Activated T-helper 1 cell treated with anti-CD3 and anti-CD28 coated beads, Interleukin-2, amount 50 U/mL, for 16 hours (primary cell): ENCODE measurements at regions not wholly inside any gene's neighbourhood (a gene's known extent, or its start where the extent isn't known, plus 50 kb on each side); places are given as distances from the start of the nearest gene placed in this dataset.

Source experiments
- DNase-seq, 2 donors: peaks; one replicate each; pipeline ENCODE4 v3.0.0-alpha.2; 2020; ENCODE audit warnings: low read depth in 1 of 2, low spot score in 1 of 2

DNA sequence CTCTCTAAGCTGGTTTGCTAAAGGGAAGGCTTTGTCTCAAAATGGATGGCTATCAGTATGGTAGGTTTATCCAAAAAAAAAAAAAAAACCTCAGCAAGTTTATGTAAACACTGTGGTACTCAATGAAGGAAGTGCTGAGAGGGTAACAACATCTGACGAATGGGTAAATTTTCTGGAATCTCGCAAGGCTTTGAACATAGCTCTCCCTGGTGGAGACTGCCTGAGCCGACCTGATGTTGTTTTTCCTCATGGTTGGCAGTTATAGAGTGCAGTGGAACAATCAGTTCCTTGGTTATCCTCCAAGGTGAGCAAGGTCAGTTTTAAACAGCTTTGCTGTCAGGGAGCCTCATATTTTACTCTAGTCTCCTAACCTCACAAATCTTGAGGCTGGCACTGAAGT lies 94.6 kb downstream of the ZPLD1 start:
- DNase-seq: no peak

DNA sequence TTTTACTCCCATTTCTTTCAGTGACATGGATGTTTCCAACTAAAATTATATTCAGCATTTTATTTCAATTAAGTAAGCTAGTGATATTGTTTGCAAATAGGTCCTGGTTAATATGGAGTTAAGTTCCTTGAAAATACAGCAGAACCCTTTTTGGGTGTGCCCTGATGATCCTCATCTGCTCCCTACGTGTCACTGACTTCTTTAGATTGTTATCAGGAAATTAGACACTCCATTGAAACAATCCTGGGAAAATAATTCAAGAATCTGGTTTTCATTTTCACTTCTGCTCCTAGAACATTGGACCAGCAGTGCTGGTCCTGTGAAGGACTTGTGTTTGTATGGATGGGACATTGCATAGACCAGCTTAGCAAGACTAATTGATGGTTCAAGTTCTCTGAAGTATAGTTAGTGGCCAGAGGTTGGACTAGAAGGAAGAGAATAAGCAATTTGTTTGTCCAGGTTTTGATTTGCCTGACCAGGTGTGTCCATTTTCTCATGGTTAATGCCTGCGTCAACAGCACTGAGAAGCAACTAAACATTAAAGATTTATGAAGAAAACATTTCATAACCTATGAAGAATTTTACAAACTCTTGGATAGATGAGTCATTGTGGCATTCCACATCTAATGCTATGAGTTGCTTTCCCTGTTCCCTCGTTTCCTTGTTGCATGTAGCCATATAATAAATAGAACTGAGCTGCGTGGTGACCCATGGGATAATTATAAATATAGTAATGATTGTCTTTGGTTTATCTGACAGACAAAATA lies 95.8 kb downstream of the ZPLD1 start:
- no peak for DNase-seq

GRCh38 chr3:102531686-102532085 lies 96.9 kb downstream of the ZPLD1 start:
- DNase-seq: no peak

GRCh38 chr3:102532901-102533300 lies 98.1 kb downstream of the ZPLD1 start:
- DNase-seq: no peak

DNA sequence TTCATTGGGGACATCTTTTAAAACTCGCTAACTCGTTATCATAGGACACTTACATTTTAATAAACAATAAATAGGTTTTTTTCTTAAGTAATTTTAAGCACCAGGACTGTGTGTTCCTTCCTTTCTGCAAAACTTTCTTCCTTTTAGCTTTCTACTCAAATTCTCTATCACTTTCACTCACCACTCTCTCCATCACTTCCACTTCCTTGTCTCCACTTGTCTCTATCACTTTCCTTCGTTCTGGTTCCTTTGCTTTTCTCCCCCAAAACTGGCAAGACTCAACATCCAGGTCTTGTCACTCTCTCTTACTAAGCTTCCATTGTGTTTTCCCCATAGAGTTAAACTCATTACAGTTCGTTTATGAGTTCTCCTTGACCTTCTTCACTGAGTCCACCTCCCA lies 99.0 kb downstream of the ZPLD1 start:
- DNase-seq: no peak

DNA sequence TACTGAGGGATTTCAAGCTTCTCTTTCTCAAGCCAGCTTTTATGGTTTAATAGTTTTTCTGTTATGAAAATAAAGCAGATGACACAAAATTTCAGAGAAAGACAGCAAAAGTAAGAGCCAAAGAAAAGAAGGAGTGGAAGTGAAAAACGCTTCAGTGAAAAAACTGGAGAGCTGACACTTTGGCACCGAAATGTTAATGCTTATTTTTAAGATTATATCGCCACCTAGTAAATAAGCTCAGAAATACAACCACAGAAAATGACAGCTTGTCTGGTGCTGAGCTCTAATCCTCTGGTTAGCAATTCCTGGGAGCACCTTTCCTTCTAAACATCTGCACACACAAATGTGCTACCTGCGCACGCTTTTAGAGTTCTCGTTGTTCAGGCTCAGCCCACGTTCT lies 101.6 kb downstream of the ZPLD1 start:
- DNase-seq: no peak

DNA sequence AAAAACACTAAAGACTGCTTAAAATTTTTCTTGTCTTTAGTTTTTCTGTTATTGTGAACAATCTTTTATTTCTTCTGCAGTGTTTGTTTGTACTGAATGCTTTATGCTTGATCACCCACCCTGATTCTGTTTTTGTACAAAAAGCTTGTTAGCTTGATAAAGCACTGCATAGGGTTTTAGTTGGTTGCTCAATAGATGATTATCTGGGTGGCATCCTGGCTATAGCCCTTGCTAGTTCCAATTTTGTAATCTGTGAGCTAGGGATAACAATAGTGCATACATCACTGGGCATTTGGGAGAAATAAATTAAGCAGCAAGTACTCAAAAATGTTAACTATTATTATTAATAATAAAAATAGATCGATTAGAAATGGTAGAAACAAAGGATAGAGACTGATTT lies 102.3 kb downstream of the ZPLD1 start:
- no peak for DNase-seq

GRCh38 chr3:102544741-102545140 lies 109.9 kb downstream of the ZPLD1 start:
- DNase-seq: no peak

DNA sequence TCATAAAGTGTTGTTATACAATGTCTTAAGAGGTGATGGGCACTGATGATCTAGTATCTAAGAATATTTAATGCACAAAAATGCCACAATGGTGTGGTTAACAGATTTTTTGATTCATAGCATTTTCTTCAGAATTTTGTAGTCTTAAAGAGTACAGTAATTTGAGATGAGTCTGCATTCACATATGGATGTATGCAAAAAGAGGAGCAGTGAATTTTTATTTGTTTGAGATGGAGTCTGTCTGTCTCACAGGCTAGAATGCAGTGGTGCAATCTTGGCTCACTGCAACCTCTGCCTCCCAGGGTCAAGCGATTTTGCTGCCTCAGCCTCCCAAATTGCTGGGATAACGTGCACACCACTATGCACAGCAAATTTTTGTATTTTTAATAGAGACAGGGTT lies 110.5 kb downstream of the ZPLD1 start:
- DNase-seq: no peak

DNA sequence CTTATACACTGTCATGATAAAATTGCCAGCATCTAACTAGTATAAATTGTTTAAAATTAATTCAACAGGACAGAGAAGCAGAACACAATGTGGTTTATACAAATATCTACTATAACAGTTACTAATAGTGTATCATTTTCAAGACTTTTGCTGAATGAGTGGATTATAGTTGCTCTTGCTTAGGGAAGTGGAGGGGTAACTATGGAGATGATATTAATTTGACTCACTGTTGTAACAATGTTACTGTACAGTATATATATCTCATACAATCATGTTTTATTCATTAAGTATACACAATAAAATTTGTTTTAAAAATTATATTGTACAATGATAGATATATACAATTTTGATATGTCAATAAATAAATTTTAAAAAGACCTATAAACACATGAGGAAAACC lies 119.1 kb downstream of the ZPLD1 start:
- DNase-seq: no peak

- DNase-seq: no peak
Measured at GRCh38 chr3:102570511-102570910, 135.7 kb downstream of the ZPLD1 start.

DNA sequence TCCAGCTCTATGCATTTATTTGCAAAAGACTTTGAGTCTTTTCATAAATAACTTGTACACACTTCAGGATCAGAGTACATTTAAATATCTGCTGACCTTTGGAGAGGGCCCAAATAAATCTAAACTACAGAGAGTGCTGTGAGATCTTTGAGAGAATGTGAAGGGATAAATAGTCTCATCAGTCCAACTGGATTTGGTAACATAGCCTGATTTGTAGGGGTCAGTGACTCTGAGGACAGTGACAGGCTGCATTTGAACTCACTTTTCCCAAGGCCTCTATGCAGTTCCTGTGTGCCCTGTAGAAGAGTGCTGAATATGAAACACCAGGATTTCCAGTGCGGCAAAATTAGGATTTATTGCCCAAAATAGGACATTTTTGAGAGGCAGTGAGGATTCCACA lies 136.2 kb downstream of the ZPLD1 start:
- DNase-seq: no peak

DNA sequence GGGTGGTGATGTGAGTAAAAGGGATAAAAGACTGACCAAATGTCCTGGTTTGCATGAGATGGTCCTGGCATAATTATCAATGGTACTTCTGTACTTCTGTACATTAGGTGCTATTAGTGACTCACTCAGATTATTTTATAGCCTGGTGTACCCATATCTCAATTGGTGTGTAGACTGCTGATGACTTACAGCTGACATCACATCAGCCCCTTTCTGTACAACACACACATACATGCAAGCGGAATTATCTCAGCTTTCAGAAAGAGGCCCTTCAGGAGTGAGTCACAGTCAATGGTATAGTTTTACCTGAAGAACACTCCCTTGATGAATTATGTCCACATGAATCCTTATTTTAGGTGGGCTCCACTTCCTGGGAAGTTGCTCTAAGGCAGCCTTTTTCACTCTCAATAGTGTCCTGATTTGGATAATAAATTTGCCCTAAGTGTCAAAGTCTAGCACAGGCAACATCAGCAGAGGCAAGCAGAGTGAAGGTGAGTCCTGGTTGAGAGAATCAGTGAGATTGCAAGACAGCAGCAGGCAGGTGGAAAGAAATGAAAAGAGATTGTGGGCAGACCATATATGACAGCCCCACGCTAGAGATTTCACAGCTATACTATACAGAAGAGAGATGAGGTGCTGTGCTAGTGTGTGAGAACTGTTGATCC lies 137.0 kb downstream of the ZPLD1 start:
- no peak for DNase-seq

GRCh38 chr3:102573483-102574028 lies 138.7 kb downstream of the ZPLD1 start:
- DNase-seq: no peak

DNA sequence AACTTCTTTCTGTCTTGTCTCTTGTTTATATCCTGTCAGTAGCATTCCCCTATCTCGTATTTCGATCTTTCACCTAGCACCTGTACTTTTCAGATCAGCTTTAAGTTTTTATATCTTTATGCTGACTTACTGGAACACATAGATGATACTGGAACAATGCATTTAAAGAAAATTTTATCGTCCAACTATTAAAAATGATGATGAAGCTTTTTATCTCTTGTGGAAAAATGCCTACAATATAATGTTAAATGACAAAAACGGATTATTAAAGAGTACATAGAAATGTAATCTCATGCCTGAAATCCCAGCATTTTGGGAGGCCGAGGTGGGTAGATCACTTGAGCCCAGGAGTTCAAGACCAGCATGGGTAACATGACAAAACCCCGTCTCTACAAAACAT lies 139.5 kb downstream of the ZPLD1 start:
- no peak for DNase-seq

DNA sequence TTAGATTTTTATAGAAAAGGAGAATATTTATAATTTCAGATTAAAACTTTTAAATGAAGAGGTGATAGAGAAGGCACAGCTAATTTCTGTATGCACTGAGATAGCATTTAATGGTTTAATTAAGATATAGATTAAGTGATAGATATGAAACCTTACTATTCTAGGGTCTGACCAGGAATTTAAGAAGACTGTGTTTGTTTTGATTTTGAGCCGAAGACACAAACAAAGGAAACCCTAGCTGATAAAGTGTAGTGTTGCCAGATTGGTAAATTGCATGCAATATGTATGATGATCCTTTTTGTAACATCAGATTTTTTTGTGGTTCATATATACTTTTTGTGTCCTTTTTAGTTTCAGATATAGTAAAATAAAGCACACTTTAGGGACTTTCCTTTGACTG lies 141.8 kb downstream of the ZPLD1 start:
- DNase-seq: no peak

DNA sequence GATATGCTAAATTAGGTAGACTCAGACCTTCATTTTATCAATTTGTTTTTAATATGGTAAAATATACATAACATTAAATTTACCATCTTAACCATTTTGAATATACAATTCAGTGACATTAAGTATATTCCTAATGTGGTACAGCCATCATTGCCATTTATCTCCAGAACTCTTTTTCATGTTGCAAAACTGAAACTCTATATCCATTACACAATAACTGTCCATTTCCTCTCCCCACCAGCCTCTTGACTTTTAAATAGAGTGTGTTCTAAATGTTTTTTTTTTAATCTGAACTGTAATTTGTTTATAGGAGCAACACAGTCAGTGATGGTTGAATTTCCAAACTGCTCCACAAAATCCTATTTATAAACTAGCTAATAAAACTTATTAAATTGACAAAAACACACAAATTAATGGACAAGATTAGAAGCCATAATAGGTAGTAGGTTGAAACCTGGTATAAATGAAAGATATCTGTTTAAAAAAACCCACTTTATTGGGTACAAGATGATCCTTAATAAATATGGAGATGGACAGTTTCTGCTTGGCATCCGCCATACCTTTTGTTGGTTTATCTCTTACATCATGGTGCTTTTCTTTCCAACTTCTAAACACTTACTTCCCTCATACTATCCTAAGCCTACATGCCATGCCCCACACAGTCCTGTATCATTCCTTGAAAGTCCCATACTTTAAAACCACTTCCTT lies 142.4 kb downstream of the ZPLD1 start:
- DNase-seq: no peak

GRCh38 chr3:102580760-102581159 lies 145.9 kb downstream of the ZPLD1 start:
- DNase-seq: no peak

DNA sequence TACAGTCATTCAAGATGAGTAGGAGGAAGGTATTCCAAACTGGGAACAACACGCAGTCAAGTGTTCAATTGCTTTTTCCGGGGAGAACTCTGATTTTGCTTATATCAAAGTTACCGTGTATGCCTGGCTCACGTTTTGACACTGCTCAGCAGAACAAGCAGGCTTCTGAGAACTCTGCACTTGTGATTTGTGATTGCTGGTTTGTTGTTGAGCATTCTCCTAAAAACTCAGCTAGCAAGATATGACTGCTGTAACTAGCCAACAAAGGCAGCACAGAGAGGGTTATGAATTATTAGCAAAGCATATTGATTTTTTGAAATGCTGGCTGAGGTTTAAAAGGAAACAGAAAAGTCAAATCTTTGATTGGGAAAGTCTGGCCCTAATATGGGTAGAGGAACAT lies 151.7 kb downstream of the ZPLD1 start:
- no peak for DNase-seq

GRCh38 chr3:102593812-102594602 lies 159.2 kb downstream of the ZPLD1 start:
- no peak for DNase-seq

DNA sequence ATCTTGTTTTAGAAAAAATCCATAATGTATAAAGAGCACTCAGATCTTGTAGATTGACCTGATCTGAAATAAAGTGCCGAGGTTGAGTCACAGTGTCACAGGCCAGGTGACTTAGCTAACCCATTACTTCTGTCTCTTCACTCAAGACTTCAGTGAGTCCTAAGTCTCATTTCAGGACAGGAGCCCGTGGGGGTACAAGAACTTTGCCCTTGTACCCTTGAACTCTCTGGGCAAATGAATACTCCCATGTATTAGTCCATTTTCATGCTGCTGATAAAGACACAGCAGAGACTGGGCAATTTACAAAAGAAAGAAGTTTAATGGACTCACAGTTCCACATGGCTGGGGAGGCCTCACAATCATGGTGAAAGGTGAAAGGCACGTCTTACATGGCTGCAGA lies 160.2 kb downstream of the ZPLD1 start:
- DNase-seq: no peak
